Stimulated activated CD8-positive, alpha-beta memory T cell treated with anti-CD3 and anti-CD28 coated beads, Interleukin-15, amount 100 ng/mL, for 24 hours (primary cell): ENCODE measurements at regions not wholly inside any gene's neighbourhood (a gene's known extent, or its start where the extent isn't known, plus 50 kb on each side); places are given as distances from the start of the nearest gene placed in this dataset.

Experiments
- DNase-seq: peaks from one replicate; pipeline ENCODE4 v3.0.0-alpha.2; 2020; ENCODE audit warnings: low read depth

DNA sequence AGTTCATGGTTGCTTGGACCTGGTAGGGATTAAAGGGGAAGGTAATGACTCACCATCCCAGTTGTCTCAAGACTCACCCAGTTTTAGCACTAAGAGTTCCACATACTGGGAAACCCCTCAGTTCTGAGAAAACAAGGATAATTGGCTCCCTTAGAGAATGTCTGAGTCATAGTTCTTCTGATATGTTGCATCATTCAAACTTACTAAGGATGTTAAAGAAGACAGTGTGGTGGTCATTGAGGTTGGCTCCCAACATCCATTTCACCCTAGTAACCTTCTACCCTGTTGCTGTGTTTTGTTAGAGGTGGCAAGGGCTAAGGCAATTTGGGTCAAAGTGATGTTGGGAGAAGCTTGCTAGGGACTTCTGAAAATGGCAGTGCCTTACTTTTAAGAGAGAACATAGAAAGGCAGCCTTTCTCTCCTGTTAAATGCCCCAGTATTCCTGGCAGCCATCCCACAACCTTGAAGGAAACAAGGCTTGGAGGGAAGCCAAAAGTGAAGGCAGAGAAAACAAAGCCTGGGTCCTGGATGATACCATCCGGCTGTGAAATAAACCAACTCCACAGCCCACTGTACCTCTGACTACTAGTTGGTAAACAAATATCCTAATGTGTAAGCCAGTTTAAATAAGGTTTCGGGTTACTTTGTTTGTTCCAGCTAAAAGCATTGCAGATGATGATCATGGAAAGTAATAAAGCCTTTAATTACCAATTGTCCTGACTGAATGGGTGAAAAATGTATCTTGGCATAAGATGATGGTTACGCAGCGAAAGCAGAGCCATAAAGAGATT lies 80.4 kb upstream of the ADAMTSL1 start:
- no peak for DNase-seq

DNA sequence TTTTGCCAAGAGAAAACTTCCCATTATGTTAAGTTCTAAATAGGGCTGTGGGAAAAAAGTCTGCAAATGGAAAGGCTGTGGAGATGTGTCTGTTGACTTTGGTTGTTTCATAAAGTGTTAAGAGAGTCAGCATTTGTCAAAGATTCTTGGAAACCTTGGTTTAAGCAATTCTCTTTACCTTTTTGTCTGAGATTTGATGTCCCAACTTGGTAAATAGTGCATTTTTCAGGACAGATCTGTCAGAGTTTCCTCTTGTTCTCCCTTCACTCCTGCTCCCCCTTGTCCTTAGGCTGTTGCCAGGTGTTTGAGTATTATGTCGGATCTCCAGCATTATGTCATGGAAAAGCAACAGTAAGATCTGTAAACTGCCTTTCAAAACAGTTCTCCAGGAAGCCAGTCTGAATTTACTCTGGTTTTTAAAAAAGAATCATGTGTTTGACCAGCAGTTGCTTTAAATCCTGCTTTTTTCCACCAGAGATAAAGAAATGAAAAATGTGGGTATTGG lies 79.1 kb upstream of the ADAMTSL1 start:
- DNase-seq: no peak

DNA sequence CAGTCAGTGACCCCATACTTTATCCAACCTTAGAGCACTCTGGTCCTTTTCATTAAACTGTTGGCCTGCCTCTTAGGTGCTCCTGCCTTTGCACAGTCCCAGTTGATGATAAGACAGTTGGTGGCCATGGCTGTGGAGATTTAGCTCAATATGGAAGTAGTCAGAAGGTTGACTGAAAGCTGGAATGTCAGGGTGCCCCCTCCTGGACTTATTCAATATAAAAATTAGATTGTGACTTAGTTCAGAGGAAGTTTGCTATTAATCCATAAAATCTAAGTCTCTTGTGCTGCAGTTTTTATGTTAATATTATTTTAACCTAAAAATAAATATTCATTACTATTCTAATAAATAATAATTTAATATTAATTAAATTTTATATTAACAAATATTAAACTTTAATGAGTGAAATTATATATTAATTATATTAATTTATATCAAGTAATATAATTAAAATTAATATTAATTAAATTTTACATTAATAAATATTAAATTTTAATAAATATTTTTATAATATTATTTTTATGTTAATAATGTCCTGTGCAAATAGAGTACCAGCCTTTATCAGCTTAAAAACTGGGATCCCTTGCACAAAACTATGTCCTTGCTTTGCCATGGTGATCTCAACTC lies 77.7 kb upstream of the ADAMTSL1 start:
- no peak for DNase-seq

DNA sequence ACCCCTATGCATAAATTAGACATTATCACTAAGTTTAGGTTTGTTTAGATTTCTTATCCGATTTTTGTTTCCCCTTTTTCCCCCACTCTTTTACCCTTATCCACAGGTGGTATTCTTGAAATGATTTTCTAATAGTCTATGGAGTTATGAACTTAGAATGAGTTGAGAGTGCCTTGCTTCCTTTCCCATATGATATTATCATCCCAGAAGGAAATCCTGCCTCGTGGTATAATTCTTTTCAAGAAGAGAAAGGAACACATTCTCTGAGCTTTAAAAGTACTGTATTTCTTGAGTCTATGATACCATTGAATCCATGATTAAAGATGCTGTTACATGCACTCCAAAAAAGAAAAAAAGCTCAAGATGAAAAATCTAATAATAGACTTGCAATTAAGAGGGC lies 76.9 kb upstream of the ADAMTSL1 start:
- DNase-seq: no peak

DNA sequence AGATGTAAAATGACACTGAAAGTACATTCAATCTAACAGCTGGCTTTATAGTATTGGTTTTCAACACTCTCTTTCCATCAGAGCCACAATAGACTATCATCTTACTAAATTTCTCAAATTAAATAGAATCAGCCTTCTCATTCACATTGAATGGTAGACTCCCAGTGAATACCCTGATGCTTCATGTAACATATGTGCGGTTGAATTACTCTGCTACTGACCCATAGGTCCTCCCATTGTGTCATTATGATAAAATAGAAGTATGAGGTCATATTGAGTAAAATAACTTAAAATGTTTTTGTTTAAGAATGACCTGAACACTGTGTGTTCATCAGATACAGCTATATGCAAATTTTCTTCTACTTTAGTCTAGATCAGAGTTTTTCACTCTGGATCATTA lies 75.9 kb upstream of the ADAMTSL1 start:
- DNase-seq: no peak

DNA sequence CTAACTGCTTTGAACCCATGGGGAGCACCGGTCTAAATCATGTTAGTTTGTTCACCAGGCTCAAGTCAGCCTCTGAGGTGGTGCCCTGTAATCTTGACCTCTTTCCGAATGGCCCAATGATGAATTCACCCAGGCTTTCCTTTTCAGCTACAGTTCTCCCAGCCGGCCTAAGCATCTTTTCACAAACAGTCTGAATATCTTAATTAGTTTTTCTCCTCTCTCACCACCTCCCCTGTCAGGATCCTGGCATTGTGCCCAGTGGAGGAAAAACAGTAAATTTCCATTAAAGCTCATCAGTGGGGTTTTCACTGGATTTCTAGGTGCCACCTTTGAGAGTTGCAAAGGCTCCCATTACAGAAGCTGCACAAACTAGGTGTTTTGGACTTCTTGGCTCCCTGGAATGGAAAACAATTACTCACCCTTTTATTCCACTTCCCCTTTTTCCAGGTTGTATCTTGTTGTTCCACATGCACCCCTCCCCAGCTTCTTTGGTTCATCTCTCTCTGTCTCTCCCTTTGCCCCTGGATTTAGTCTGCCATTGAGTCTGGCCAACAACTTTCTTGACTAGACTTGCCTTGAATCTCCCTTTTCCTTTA lies 69.4 kb upstream of the ADAMTSL1 start:
- DNase-seq: no peak

DNA sequence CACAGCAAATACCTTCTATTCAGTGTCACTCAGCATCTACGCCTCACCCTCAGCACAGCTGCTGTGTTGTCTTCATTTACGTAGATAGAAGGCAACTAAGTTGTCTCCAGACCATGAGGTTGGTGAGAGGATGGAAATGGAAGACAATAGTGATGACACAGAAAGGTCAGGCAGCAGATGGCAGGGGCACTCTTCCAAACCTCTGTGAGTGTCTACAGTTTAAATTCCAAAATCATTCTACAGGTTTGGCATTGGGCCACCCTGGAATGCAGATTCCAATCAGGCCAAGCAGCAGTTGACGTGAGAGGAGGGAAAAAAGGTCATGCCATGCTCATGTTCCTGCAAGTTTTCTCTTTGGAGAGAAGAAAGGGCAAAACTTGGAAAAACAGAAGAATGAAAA lies 68.7 kb upstream of the ADAMTSL1 start:
- no peak for DNase-seq

DNA sequence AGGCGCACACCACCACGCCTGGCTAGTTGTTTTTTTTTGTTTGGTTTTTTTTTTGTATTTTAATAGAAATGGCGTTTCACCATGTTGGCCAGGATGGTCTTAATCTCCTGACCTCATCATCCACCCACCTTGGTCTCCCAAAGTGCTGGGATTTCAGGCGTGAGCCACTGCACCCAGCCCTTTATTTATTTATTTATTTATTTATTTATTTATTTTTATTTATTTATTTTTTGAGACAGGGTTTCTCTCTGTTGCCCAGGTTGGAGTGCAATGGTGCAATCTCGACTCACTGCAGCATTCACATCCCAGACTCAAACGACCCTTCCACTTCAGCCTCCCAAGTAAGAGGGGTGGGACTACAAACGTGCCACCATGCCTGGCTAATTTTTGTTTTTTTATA lies 63.0 kb upstream of the ADAMTSL1 start:
- no peak for DNase-seq

DNA sequence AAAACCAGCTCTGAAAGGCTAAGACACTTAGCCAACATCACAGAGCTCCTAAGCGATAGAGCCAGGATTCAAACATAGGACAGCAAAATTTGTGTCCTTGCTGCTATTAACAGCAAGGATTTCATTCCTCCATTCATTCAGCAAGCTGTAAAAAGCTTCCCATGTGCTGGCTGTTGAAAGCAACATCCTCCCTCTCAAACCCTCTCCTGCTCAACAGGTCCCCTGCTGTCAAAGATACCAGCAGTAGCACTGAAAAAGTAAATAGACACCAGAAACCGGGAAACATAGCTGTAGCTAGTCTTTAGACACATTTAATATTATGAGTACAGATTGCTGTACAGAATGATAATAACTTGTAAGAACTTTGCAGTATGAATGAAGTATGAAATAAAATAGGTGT lies 52.6 kb upstream of the ADAMTSL1 start:
- no peak for DNase-seq

DNA sequence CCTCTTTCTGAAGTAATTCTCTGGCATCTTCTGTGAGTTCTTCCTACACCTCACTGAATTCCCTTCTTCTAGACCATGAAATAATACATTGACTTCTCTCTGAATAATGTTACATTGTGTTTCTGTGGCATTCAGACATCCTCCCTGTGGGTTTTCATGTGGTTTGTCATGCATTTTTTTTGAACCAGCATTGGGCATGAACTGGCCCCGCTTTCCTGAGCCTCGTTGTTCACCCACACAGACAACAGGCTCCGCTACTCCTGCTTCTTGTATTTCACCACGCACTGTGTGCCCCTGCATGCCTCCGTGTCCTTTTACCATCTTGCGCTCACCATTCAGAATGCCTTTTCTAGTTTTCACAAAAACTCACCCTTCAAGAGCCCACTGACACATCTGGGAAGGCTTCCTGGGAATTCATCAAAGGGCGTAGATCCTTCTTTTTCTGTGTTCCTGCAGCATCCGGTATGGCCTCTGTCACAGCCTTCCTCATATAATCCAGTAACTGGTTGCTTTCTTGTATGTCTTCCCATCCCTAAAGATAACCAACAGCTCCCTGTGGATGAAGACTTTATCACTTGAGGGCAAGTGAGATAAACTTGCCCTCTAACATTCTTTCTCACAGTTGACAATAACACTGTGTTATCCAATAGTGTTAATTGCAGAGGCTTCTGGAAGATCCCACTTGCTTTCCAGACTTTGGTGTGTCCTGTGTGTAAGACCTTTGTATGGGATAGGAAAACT lies 51.5 kb upstream of the ADAMTSL1 start:
- DNase-seq: no peak

DNA sequence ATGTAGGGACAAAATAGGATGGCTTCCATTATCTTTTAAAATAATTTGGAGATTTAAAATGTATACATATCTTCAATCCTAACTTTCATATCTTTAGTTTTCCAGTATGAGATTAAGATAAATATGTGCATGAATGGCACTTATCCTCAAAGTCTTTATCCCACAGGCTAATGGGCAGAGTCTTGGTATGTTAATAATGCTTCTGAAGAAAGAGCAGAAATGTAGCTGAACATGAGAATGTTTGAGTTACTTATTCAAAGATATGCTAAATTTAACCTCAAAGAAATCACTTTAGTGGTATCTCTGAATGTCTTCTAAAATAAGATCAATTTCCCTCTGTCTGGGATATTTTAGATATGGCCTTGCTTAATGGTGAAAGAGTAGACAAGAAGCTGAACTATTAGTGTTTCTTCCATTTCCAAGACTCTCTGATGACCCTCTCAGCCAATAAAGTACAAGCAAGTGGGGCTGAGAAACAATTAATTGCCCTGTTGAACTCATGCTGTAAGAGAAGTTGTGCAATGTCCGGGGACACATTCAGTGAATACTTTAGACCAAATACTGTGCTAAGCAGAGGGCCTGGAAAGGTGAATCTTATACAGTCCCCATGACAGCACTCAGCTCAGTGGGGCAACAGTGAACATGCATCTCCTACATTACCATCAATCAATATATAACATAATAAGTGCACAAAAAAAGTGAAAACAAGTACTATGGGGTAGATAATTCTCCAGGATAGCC lies 50.0 kb upstream of the ADAMTSL1 start:
- no peak for DNase-seq
